GM18868 (cell line): ENCODE measurements at regions not wholly inside any gene's neighbourhood (a gene's known extent, or its start where the extent isn't known, plus 50 kb on each side); places are given as distances from the start of the nearest gene placed in this dataset.
A peak's percentile ranks its signal among the peaks of the same experiment; 100 is the strongest.

Experiments used
- ATAC-seq: cut with Tn5 transposase; IDR thresholded peaks from one replicate; pipeline ENCODE4 v1.9.1; 2021; ENCODE audit warnings: mild to moderate bottlenecking, moderate library complexity; ENCODE audit not compliant: unreplicated experiment

DNA sequence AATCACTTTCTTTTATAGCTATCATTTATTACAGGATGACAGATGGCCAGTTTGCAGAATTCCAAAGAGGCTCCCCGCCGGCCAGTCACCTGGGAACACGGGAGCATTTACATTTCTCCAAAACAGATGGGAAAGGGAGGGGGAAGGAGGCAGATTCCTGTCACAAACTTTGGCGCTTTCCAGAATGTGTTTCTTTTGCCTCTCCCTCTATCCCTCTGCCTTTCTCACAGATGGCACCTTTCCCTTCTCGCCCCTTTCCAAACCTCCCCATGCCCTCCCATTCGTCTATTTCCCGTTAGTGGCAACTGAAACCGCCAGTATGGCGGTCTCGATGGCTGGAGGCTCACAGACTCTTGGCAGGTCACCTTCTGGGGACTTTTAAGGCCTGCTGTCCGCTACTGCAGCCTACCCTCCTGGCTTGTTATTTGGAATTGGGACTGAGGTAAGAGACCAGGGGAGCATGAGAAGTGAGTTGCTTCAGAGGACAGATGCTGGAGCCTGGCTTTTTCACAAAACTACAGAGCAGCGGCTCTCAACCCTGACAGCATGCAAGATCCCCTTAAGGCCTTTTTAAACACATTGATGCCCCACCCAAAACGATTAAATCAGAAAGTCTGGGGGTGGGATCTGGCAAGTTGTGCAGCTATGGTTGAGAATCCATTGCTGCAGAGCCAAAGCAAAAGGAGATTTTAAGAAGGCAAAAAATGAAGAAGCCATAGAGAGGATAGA, 161.5 kb upstream of the VASH1 start:
- ATAC-seq: no peak

DNA sequence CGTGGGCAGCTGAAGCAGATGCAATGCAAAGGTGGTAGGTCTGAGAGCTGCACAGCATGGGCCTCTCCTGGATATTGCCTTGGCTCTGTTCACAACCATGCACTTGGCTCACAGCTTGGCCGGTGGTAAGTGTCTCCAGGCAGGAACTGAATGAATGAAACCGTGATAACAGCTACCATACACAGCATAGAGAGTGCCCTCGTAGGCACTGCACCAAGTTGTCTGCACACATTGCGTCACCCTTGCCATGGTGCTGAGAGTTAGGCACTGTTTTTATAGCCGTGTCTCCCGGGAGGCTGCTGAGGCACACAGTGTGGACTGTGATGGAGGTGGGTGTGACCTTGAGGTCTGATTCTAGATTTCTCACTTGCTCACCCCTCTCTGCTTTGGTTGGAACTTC, 157.6 kb upstream of the VASH1 start:
- no peak for ATAC-seq

DNA sequence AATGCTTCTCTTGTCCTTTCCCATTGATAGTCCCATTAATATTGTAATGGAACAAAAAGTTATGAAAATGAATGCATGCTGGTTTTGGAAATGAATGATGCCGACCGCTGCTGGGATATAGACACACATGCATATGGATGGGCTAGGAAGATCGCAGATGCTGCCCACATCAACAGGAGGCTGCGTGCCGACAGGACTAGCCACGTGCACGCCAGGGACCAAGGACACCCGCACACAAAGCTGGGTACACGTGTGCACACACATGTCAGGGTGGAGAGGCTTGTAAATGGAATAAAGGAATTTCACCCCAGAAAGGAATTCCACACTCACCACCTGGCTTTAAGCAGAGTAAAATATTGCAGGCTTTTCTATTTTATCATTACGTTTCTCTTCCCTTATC, 153.8 kb upstream of the VASH1 start:
- ATAC-seq: no peak

DNA sequence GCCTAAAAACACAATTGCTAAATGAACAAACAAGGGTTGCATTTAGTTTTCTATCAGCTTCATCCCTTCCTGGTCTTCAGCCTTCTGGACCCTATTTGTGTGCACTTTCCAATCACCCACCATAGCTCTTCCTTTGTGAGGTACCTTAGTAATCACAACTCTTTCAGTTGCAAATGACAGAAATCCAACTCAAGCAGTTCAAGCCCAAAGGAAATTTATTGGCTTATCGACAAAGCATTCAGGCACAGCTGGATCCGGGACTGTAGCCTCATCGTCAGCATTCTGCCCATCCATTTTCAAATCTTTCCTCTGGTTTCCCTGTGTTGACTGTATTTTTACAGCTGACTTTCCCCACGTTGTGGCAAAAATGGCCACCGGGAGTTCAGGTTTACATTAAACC, 148.6 kb upstream of the VASH1 start:
- no peak for ATAC-seq

DNA sequence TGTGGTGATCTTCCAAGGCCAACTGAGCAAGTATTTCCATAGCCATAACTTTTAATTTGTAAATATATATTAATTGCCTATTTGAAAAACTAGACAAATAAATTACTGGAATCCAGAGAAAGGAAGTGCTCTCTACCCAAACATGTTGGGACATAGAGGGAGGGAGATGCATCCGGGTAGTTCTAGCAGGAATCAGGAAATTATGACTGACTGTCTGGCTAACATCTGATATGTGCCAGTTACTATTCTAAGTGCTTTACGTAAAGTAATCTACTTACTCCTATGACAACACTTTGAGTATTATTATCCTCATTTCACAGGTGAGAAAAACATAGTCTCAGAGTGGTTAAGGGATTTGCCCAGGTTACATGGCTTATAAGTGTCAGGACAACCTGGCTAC, 147.7 kb upstream of the VASH1 start:
- no peak for ATAC-seq

DNA sequence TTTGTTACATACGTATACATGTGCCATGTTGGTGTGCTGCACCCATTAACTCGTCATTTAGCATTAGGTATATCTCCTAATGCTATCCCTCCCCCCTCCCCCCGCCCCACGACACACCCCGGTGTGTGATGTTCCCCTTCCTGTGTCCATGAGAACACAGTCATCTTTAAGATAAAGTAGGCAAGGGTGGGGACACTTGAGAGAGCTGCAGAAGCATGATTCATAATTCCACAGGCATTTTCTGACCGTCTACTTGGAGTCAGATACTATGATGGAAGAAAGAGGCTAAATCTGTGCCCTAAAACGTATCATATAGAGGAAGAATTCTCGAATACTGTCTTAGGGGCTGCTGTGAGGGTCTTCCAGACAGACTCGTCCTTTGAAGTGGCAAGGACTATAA, 145.9 kb upstream of the VASH1 start:
- ATAC-seq: no peak

DNA sequence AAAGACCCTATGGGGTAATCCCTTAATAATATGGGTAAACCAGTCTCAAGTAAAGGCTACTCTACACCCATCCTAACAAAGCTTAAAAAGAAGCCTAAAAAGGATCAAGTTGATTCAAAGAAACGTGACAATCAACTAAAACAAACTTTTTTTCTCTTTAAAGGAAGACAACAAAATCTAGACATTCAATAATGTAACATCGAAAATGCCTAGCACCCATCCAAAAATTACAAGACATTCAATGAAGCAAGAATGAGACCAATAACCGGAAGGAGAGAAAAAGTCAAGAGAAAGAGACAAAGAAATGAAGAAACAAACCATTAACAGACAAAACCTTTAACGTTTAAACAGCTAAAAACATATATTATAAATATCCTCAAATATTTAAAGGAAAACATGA, 143.8 kb upstream of the VASH1 start:
- ATAC-seq: no peak

DNA sequence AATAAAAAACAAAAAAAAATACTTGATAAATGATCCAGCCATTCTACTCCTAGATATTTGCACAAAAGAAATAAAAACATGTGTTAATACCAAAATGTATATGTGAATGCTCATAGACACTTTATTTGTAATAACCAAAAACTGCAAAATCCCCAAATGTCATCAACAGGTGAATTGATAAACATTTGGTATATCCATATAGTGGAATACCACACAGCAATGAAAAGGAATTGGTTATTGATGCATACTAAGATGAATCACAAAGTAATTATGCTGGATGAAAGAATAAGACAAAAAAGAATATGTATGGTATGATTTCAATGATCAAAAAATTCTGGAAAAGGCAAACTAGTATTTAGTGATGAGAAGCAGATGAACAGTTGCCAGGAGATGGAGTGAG, 124.7 kb upstream of the VASH1 start:
- no peak for ATAC-seq

DNA sequence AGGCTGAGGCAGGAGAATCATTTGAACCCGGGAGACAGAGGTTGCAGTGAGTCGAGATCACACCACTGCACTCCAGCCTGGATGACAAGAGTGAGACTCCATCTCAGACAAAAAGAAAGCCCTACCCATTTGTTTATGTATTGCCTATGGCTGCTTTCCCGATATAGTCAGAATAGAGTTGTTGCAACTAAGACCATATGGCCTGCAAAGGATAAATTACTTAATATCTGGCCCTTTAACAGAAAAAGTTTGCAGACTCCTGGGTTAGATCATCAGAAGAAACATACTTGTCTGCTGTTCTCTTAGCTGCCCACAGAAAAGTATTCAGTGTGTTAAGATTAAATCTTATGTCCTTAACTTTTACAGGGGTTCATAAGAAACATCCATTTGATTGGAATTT, 122.4 kb upstream of the VASH1 start:
- ATAC-seq: no peak

DNA sequence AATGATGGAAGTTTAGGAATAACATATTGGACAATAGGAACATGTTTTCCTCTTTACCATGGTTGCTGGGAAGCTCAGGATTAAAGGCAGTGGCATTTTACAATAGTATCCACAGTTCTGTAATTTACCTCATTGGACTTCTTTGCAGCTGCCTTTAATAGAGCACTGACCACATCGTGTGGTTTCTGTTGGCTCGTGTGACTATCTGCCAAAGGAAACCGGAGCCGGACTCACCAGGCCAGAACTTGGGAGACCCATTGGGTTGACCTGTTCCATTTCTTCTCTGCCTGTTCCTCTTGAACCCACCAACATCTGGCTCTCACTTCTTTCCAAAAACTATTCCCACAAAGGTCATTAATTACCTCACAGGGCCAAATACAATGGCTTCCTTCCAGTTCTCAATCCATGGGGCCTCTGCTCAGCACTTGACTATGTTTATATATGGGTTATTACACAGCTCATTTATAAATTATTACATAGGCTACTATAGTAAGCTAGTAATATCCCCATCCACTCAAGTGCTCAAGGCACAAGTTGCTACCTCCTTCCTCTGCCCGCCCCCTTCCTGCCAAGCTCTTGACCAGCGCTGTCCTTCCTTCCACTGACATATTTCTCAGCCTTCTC, 121.5 kb upstream of the VASH1 start:
- no peak for ATAC-seq

DNA sequence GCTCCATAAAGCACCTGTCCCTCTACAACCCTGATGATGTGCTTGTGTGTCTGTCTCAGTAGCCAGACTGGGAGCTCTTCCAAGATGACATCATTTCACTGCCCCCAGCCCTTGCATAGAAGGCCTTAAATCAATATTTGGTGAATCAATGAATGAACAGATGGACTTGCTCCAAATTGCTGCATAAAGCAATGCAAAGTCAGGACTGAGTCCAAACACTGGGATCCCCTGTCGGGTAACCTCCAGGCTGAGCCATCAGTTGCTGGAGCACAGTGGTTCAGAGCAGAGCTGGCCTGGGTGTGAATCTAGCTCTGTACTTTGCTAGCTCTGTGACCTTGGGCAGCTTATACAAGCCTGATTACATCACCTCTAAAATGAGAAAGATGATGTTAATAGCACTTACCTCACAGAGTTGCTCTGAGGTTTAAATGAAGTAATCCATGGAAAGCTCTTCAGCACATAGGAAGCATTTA, 120.3 kb upstream of the VASH1 start:
- ATAC-seq: no peak

DNA sequence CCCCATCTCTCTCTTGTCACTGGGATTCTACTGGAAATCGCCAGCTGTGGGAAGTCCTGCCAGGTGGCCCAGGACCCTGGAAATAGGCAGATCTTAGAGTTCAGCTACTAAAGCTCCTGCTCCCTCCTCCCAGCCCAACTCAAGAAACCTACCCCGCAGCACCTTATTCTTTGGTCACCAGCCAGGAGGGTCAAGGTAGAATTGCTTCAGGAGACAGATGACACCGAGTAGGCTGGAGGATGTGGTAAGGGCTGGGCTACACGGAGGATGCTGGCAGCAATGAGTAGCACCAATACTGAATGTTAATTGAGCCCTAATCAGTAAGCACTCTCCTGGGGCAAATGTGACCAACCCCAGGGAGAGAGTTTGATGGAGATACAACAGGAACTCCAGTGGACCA, 119.7 kb upstream of the VASH1 start:
- ATAC-seq: no peak

DNA sequence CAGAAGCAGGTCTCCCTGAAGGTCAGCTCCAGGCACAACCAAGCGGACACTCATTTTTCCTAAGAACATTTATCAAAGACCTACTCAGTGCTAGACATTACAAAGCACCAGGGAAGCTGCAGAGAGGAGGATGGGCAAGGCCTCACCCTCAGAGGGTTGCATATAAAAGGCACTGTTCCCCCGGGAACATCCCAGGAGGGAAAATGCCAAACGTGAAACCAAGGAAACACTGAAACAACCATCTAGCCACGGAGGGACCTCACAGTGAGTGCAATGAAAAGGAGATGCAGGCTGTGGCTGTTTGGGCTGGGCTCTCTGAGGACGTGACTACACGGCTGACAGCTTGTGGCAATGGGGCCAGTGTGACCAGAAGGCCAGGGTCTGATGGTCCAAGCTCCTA, 117.4 kb upstream of the VASH1 start:
- ATAC-seq: no peak

DNA sequence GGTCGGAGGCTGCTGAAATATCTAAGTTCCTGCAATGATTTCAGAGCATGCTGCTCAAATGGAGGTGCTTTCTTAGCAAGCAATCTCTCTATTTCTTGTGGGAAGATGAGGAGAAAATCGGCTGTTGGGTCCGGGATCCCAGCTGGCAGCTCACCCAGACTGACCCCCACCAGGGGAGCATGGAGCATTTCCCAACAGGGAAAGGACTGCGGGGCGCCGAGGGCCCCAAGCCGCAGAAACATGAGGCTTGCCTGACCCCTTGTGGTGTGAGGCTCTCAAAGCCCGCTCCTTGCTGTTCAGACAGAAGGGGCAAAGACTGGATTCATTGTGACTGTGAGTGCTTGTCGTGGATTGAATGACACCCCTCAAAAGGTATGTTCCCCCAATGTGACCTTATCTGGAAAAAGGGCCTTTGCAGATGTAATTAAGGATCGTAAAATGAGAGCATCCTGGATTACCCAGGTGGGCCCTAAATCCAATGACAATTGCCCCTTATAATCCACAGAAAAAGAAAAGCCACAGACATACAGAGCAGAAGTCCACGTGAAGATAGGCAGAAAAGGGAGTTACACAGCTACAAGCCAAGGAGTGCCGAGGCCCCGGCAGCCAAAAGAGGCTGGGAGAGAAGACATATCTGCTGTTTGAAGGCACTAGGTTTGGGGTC, 116.3 kb upstream of the VASH1 start:
- ATAC-seq: no peak

DNA sequence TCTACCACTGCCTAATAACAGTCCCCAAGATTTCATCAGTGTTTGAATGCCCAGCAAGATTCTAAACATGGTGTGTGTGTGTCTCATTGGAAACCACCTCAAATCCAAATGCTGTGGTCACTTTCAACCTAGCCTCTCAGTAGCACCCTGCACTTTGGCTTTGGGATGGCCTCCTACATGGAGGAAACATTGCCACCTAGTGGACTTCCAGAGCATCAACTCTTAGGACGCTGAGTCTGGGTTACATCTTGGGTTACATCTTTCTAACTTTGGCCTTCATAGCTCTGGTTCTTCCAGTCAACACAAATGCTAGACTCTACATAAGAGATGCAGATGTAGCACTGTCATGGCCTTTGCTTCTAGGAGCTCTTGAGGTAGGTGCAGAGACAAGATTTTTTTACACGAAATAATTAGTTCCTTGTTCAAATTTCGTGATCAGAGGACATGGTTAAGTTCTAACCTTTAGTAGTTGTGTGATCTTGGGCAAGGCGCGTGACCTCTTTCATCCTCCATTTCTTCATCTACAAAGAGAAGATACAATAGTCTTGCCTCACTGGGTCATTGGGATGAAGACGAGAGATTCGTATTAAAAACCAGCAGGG, 113.5 kb upstream of the VASH1 start:
- peak; percentile 41 for ATAC-seq

DNA sequence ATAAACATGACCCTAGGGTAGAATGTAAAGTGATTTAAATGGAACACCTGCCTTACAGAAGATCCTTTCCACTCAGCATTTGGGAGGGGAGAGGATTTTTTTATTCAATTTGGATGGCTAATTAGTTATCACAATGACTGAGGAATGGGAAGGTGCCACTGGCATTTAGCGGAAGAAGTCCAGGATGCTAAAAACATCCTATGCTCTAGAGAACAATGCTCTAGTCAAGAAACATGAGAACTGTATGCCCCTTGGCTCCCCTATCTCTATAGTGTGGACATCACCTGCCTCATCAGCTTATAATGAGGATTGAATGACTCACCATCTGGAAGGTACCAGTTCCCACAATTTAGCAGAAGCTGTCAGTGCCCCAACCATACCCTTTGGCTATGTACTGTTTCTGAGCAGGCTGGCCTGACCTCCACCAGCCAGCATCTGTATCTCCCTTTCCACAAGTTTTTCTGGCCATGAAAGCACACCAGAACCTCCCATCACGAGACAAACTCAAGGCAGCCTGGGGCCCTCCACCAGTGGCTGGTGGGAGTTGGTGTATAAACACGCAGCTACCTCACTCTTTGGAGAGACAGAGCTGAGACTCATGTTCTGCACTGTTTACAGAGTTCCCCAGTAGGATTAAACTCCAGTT, 109.7 kb upstream of the VASH1 start:
- no peak for ATAC-seq

DNA sequence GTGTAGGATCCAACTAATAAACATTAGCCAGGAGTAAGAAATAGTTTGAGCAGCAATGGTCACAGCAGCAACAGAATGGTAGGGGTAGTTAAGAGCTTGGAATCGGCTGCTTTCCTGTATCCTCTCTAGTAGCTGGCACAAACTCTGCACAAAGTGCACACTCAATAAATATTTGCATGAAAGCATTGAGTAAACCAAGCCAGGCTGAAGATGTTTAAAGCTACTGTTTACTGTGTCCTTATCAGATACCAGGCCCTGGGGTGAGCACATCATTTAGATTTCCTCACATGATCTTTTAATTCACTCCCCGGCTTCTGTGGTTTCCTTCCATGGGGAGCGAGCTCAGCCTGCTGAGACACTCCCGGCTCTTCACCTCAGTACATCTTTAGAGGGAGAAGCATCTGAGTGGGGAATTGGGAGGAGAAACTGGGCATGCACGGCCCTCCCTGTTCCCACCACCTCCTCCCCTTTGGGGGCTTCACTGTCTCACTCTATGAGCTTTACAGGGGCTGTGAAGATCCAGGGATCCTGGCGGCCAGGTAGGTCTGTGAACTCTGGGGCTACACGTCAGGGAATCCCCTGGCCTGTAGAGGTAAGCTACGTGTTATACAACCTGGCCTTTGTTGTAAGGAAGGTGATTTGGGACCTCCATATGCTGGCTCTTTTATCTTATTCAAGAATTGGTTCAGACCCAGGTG, 107.2 kb upstream of the VASH1 start:
- no peak for ATAC-seq

DNA sequence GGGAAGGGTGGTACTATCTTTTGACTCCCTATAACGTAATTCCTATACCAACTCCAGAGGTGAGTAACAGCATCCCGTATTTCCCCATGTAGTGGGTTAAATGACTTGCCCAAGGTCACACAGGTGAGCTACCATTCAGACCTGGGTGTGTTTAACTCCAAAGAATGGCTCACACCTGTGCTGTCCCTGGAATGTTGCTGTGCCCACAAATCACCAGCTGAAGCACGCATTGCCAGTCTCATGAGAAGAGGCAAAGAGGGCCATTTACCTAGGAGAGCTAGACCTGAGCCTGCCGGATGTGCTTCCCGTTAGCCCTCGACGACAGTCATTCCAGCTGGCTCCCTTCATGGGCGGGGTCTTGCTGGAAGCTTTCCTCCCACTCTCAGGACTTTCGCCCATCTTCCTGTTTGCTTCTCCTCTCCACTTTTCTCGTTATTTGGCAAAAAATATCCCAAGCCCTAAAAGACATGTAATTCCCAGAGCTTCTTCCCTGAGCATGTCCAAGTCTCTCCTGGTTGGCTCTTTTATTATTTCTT, 106.6 kb upstream of the VASH1 start:
- no peak for ATAC-seq

DNA sequence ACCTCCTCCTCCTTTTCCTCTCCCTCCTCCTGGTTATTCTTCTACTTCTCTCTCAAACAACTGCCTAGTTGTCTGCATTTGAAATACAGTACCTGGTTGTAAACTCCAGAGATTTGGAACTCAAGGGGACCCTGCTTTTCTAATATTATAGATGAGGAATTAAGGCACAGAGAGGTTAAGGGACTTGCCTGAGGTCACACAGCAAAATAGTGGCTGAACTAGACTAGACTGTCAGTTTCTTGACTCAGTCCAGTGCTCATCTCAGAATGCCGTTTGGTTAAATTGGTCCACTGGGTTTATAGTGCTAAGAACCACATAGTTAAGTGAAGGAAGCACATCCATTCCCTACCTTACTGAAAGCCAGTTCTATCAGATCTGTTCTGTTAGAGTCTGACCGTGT, 105.9 kb upstream of the VASH1 start:
- ATAC-seq: no peak

DNA sequence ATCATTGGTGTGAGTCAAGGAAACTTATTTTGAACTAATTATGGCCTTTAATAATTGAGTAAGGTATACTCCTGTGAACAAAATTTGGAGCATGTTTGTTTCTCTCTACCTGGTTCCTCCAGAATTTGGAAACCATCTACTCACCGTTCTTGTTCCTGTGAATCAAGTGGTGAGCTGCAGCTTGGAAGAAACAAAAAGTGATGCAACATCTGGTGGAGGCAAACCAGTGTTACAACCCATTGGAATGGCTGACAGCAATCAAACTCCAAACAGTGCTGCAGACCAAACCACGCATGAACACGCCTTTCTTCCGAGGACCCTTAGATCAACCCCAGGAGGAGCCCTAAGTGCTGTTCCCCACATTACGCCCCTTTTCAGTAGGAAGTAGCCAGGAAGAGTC, 104.7 kb upstream of the VASH1 start:
- no peak for ATAC-seq

DNA sequence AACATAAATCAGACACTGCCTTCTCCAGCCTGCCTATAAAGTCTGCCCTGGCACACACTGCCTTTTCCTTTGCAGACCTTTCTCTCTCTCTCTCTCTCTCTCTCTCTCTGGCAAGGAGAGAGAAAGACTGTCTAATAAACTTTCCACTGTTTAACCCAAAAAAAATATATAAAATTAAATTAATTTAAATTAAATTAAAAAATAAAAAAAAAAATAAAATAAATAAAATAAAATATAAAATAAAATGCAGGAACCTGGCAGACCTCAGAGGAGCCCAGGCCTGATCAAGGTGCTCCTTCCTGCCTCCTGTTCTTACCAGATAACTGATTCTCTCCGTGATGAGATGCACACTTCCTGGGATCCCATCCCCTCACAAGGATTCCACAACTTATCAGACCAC, 103.9 kb upstream of the VASH1 start:
- ATAC-seq: no peak
